H1 (cell line): ENCODE measurements at regions not wholly inside any gene's neighbourhood (a gene's known extent, or its start where the extent isn't known, plus 50 kb on each side); places are given as distances from the start of the nearest gene placed in this dataset.

Source experiments
- CTCF ChIA-PET: fragments of 300-600 bp; sonication (Branson Sonifier 250); formaldehyde crosslinking; loops from one replicate; lab custom pipeline; 2021; ENCODE audit not compliant: partially characterized antibody; lab: Charles Lee
- POLR2A ChIA-PET: fragments of 300-600 bp; sonication (Branson Sonifier 250); formaldehyde crosslinking; loops from one replicate; lab custom pipeline; 2021; ENCODE audit warnings: inconsistent platforms; ENCODE audit not compliant: partially characterized antibody; lab: Charles Lee
- DNase-seq, 2 experiments: peaks; one replicate each; pipeline versions ENCODE4 v3.0.0 to v3.0.0-alpha.2; 2010 to 2022; ENCODE audit warnings: low spot score in 2 of 2, low read depth in 1 of 2, mixed read lengths in 1 of 2
- FAIRE-seq: peaks from 2 replicates; lab custom pipeline; 2011; peaks lifted over from hg19 to GRCh38; lab: Jason Lieb, UNC
- H2AFZ ChIP-seq: 2 replicates; pipeline ENCODE4 v1.8.1; 2012; ENCODE audit warnings: low read length, inconsistent platforms
- H2AK5ac ChIP-seq: 2 replicates; pipeline ENCODE4 v1.6.1; 2013; ENCODE audit warnings: low read depth, low read length
- H2BK120ac ChIP-seq: replicated peaks from 2 replicates; pipeline ENCODE3; 2013; ENCODE audit warnings: low read depth, low read length, inconsistent platforms
- H2BK12ac ChIP-seq: 2 replicates; pipeline ENCODE4 v1.6.1; 2013; ENCODE audit warnings: low read depth, low read length
- H2BK15ac ChIP-seq: 2 replicates; pipeline ENCODE4 v1.6.1; 2013; ENCODE audit warnings: low read length
- H2BK20ac ChIP-seq: 2 replicates; pipeline ENCODE4 v1.6.1; 2013; ENCODE audit warnings: low read length
- H2BK5ac ChIP-seq: 2 replicates; pipeline ENCODE4 v1.6.1; 2013; ENCODE audit warnings: low read depth, low read length
- H3K14ac ChIP-seq: 2 replicates; pipeline ENCODE4 v1.6.1; 2013; ENCODE audit warnings: inconsistent platforms; ENCODE audit not compliant: insufficient read length
- H3K18ac ChIP-seq: 2 replicates; pipeline ENCODE4 v1.6.1; 2013; ENCODE audit warnings: low read length; ENCODE audit errors: extremely low read depth
- H3K23ac ChIP-seq: 2 replicates; pipeline ENCODE4 v1.6.1; 2013; ENCODE audit warnings: inconsistent platforms; ENCODE audit not compliant: insufficient read length
- H3K23me2 ChIP-seq: 2 replicates; pipeline ENCODE4 v1.6.1; 2013; ENCODE audit warnings: low read depth, low read length
- H3K27ac ChIP-seq: 2 replicates; pipeline ENCODE4 v1.6.1; 2011; ENCODE audit warnings: low read depth, low read length, inconsistent platforms
- H3K27me3 ChIP-seq, 4 experiments: replicated peaks in 1 of 4; 1 replicate in 1 of 4; 2 replicates in 3 of 4; pipeline versions ENCODE4 v1.6.1 to v1.8.1; 2011 to 2013; ENCODE audit warnings: low read length in 3 of 4, mild to moderate bottlenecking in 3 of 4, inconsistent platforms in 2 of 4, mixed read lengths in 2 of 4, moderate library complexity in 1 of 4; ENCODE audit not compliant: control insufficient read depth in 3 of 4, insufficient read depth in 3 of 4; ENCODE audit errors: extremely low read depth in 1 of 4
- H3K36me3 ChIP-seq, 4 experiments: 2 replicates each; pipeline versions ENCODE4 v1.6.1 to v1.8.1; 2011 to 2013; ENCODE audit warnings: mild to moderate bottlenecking in 4 of 4, low read length in 3 of 4, moderate library complexity in 2 of 4, control low read depth in 1 of 4, inconsistent platforms in 1 of 4; ENCODE audit not compliant: insufficient read depth in 4 of 4, control insufficient read depth in 2 of 4
- H3K4ac ChIP-seq: replicated peaks from 2 replicates; pipeline ENCODE3; 2013; ENCODE audit warnings: low read length, low read depth, mixed read lengths, inconsistent platforms; ENCODE audit not compliant: insufficient read length
- H3K4me1 ChIP-seq, 4 experiments: replicated peaks in 1 of 4; 1 replicate in 1 of 4; 2 replicates in 3 of 4; pipeline versions ENCODE4 v1.6.1 to v1.8.1; 2011 to 2013; ENCODE audit warnings: low read length in 3 of 4, inconsistent platforms in 2 of 4, mixed read lengths in 1 of 4; ENCODE audit not compliant: insufficient read depth in 4 of 4, control insufficient read depth in 3 of 4
- H3K4me2 ChIP-seq, 2 experiments: 2 replicates each; pipeline versions ENCODE4 v1.6.1 to v1.8.1; 2011 to 2013; ENCODE audit warnings: low read depth in 2 of 2, low read length in 2 of 2, control low read depth in 1 of 2, inconsistent platforms in 1 of 2, mild to moderate bottlenecking in 1 of 2; ENCODE audit not compliant: insufficient read depth in 1 of 2
- H3K4me3 ChIP-seq, 4 experiments: fragments of 200-600, 300-600 bp in 1 of 4; sonication (generic), shearing (Covaris generic), sonication (Bioruptor Twin) in 1 of 4; 2 replicates each; pipeline versions ENCODE4 v1.5.1 to v1.8.1; 2011 to 2016; ENCODE audit warnings: low read length in 4 of 4, low read depth in 3 of 4, control low read depth in 2 of 4, inconsistent platforms in 2 of 4, mild to moderate bottlenecking in 2 of 4, mixed read lengths in 1 of 4, moderate library complexity in 1 of 4; ENCODE audit not compliant: insufficient read depth in 2 of 4; ENCODE audit errors: extremely low read depth in 1 of 4
- H3K56ac ChIP-seq: replicated peaks from 2 replicates; pipeline ENCODE3; 2013; ENCODE audit warnings: low read depth, mild to moderate bottlenecking, mixed read lengths, low read length, inconsistent platforms; ENCODE audit not compliant: insufficient read length
- H3K79me1 ChIP-seq: 2 replicates; pipeline ENCODE4 v1.6.1; 2013; ENCODE audit warnings: low read depth, low read length, control low read depth
- H3K79me2 ChIP-seq, 2 experiments: 2 replicates each; pipeline versions ENCODE4 v1.6.1 to v1.8.1; 2012 to 2013; ENCODE audit warnings: low read length in 2 of 2, mild to moderate bottlenecking in 2 of 2, inconsistent platforms in 1 of 2; ENCODE audit not compliant: insufficient read depth in 2 of 2, control insufficient read depth in 1 of 2
- H3K9ac ChIP-seq, 4 experiments: replicated peaks in 1 of 4; 1 replicate in 1 of 4; 2 replicates in 3 of 4; pipeline versions ENCODE4 v1.6.1 to v1.8.1; 2011 to 2013; ENCODE audit warnings: low read depth in 3 of 4, low read length in 3 of 4, control low read depth in 2 of 4, mild to moderate bottlenecking in 2 of 4, moderate library complexity in 2 of 4, inconsistent platforms in 1 of 4; ENCODE audit errors: extremely low read depth in 1 of 4
- H3K9me3 ChIP-seq, 2 experiments: 2 replicates each; pipeline versions ENCODE4 v1.6.1 to v1.8.1; 2012 to 2013; ENCODE audit warnings: mild to moderate bottlenecking in 2 of 2, moderate library complexity in 2 of 2, control low read depth in 1 of 2, inconsistent platforms in 1 of 2, low read depth in 1 of 2, low read length in 1 of 2, mixed read lengths in 1 of 2; ENCODE audit not compliant: insufficient read depth in 2 of 2
- H4K20me1 ChIP-seq, 2 experiments: replicated peaks in 1 of 2; 2 replicates each; pipeline versions ENCODE3 to v1.8.1; 2011 to 2013; ENCODE audit warnings: inconsistent platforms in 2 of 2, low read length in 2 of 2, mild to moderate bottlenecking in 1 of 2; ENCODE audit not compliant: insufficient read depth in 2 of 2, control insufficient read depth in 1 of 2
- H4K5ac ChIP-seq: 2 replicates; pipeline ENCODE4 v1.6.1; 2013; ENCODE audit warnings: low read length, low read depth, mixed read lengths, inconsistent platforms; ENCODE audit not compliant: insufficient read length
- H4K8ac ChIP-seq: 2 replicates; pipeline ENCODE4 v1.8.0; 2013; ENCODE audit warnings: mild to moderate bottlenecking, moderate library complexity, low read length, inconsistent platforms; ENCODE audit not compliant: insufficient read depth; ENCODE audit errors: extremely low read depth
- H4K91ac ChIP-seq: replicated peaks from 2 replicates; pipeline ENCODE3; 2013; ENCODE audit warnings: low read length, mixed read lengths, inconsistent platforms; ENCODE audit not compliant: insufficient read length
- CHD2 ChIP-seq: IDR thresholded peaks from 2 replicates; pipeline ENCODE4 v1.6.1; 2012; ENCODE audit warnings: low read length, improper control_type of control experiment
- NRF1 ChIP-seq: IDR thresholded peaks from 2 replicates; pipeline ENCODE4 v1.6.1; 2011; ENCODE audit warnings: mild to moderate bottlenecking, low read depth, low read length, improper control_type of control experiment
- SAP30 ChIP-seq: fragments of 300-600 bp; sonication (generic); IDR thresholded peaks from 2 replicates; pipeline ENCODE4 v1.7.1; 2012; ENCODE audit warnings: low read length, moderate library complexity, mild to moderate bottlenecking, inconsistent platforms; ENCODE audit not compliant: insufficient read depth, insufficient replicate concordance
- TAF1 ChIP-seq: IDR thresholded peaks from 2 replicates; pipeline ENCODE4 v1.6.1; 2011; ENCODE audit warnings: mild to moderate bottlenecking, low read depth, low read length
- WGBS, 2 experiments: shearing (Covaris generic) in 1 of 2; methylation state at CpG; one replicate each; pipeline versions ENCODE4 v1.1.6 to v1.1.7; 2013 to 2015; ENCODE audit warnings: low lambda C conversion rate in 2 of 2, mixed read lengths in 2 of 2, inconsistent platforms in 1 of 2, low coverage in 1 of 2, missing lambda C conversion rate in 1 of 2; ENCODE audit not compliant: insufficient replicate concordance in 2 of 2, insufficient coverage in 1 of 2, insufficient read length in 1 of 2; ENCODE audit errors: extremely low coverage in 1 of 2, missing lambda C conversion rate in 1 of 2; 5-methylcytosine and 5-hydroxymethylcytosine counted together

- Histone ChIP-seq H3K23ac (no peak overlapping the region), H3K27me3 (no peaks in the 10 kb centered on the region; a peak in 1 of 7 replicates), H3K79me2 (no peaks in the 10 kb centered on the region), H2BK12ac (no peak overlapping the region), H4K91ac (no peak overlapping the region), H3K9me3 (no peaks in the 10 kb centered on the region), H3K23me2 (no peaks in the 10 kb centered on the region; the same call in 1 of the 2 replicates), H3K27ac (no peak overlapping the region), H2BK20ac (no peak overlapping the region), H3K4ac (no peak overlapping the region), H3K14ac (no peak overlapping the region)
- CTCF ChIA-PET = interaction anchor here (7.5 kb wide), 1 partner anchor 23 kb away, joined by 38 read pairs; no protein-coding TSS in a partner anchor
- FAIRE-seq = no peak
- no peak for DNase-seq
- TF ChIP-seq CHD2 (no peak), TAF1 (no peak), NRF1 (no peak), SAP30 (no peak)
- TF ChIP-seq, all 59 proteins: peak for 0
- Histone ChIP-seq H3K79me1 (no peaks in the 10 kb centered on the region), H3K9ac (no peak overlapping the region), H4K20me1 (no peaks in the 10 kb centered on the region), H4K8ac (no peak overlapping the region), H2AFZ (no peak overlapping the region), H2BK15ac (no peak overlapping the region), H4K5ac (no peak overlapping the region), H3K4me3 (no peak overlapping the region), H3K36me3 (no peaks in the 10 kb centered on the region; a peak in 1 of 8 replicates), H2BK120ac (no peak overlapping the region), H3K4me2 (no peak overlapping the region), H2AK5ac (no peak overlapping the region), H3K18ac (no peak overlapping the region), H2BK5ac (no peak overlapping the region), H3K56ac (no peak overlapping the region), H3K4me1 (peaks cover 0 to 8% (median 4%) of the 10 kb centered on the region in 4 experiments; a peak in 4 of 7 replicates)
- 100% methylated on average over 1 of the region's 1 CpG; no CpG with 5 or more reads in 1 of the 2 experiments for WGBS, 2 experiments
- POLR2A ChIA-PET = interaction anchor here (1.3 kb wide), 1 partner anchor 17 kb away, joined by 3 read pairs; no protein-coding TSS in a partner anchor
These were observed 466.1 kb downstream of the MATN1 start for GRCh38 chr1:30257322-30257721.
